Ishikawa (cell line): ENCODE measurements at regions not wholly inside any gene's neighbourhood (a gene's known extent, or its start where the extent isn't known, plus 50 kb on each side); places are given as distances from the start of the nearest gene placed in this dataset.

ENCODE experiments used
- CEBPB ChIP-seq: IDR thresholded peaks from 2 replicates; pipeline ENCODE4 v1.6.1; 2012
- EGR1 ChIP-seq: IDR thresholded peaks from 2 replicates; pipeline ENCODE4 v1.6.1; 2012
- RAD21 ChIP-seq: IDR thresholded peaks from 2 replicates; pipeline ENCODE4 v1.6.1; 2012; ENCODE audit warnings: low read depth
- TAF1 ChIP-seq: IDR thresholded peaks from 2 replicates; pipeline ENCODE4 v1.6.1; 2012; ENCODE audit warnings: low read depth, mild to moderate bottlenecking
- TCF12 ChIP-seq: IDR thresholded peaks from 2 replicates; pipeline ENCODE4 v1.6.1; 2012; ENCODE audit warnings: low read depth
- YY1 ChIP-seq: IDR thresholded peaks from 2 replicates; pipeline ENCODE4 v1.6.1; 2012; ENCODE audit warnings: low read depth
- TF ChIP-seq, protein P1 (sequence below): IDR thresholded peaks from 2 replicates; pipeline ENCODE4 v1.6.1; 2012; ENCODE audit warnings: low read depth, mild to moderate bottlenecking
- TF ChIP-seq, protein P2 (sequence below): IDR thresholded peaks from 2 replicates; pipeline ENCODE4 v1.6.1; 2012

DNA sequence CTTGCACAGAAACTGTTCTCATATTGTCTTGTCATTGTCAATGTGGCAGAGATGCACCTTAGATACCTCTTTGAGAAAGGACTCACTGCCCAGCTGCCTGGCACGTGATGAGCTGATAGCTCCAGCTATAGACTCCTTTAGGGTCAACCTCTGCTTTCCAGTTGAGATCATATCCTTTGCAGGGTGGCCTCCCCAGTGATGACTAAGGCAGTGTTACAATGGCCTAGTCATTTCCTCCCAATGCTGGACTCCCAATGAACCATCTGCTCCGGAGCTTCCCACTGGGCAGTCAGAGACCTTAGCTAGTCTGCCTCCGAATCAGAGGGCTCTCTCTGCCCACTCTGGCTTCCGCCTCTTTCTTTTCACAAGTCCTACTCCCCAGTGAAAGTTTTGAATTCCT is 79.5 kb downstream of the CHRD start:
- no peak for TF ChIP-seq YY1
- no peak for TF ChIP-seq TAF1
- no peak for TF ChIP-seq TCF12
- TF ChIP-seq RAD21: no peak
- TF ChIP-seq, protein P1, sequence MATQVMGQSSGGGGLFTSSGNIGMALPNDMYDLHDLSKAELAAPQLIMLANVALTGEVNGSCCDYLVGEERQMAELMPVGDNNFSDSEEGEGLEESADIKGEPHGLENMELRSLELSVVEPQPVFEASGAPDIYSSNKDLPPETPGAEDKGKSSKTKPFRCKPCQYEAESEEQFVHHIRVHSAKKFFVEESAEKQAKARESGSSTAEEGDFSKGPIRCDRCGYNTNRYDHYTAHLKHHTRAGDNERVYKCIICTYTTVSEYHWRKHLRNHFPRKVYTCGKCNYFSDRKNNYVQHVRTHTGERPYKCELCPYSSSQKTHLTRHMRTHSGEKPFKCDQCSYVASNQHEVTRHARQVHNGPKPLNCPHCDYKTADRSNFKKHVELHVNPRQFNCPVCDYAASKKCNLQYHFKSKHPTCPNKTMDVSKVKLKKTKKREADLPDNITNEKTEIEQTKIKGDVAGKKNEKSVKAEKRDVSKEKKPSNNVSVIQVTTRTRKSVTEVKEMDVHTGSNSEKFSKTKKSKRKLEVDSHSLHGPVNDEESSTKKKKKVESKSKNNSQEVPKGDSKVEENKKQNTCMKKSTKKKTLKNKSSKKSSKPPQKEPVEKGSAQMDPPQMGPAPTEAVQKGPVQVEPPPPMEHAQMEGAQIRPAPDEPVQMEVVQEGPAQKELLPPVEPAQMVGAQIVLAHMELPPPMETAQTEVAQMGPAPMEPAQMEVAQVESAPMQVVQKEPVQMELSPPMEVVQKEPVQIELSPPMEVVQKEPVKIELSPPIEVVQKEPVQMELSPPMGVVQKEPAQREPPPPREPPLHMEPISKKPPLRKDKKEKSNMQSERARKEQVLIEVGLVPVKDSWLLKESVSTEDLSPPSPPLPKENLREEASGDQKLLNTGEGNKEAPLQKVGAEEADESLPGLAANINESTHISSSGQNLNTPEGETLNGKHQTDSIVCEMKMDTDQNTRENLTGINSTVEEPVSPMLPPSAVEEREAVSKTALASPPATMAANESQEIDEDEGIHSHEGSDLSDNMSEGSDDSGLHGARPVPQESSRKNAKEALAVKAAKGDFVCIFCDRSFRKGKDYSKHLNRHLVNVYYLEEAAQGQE: no peak
- TF ChIP-seq EGR1: no peak
- TF ChIP-seq CEBPB: no peak
- TF ChIP-seq, protein P2, sequence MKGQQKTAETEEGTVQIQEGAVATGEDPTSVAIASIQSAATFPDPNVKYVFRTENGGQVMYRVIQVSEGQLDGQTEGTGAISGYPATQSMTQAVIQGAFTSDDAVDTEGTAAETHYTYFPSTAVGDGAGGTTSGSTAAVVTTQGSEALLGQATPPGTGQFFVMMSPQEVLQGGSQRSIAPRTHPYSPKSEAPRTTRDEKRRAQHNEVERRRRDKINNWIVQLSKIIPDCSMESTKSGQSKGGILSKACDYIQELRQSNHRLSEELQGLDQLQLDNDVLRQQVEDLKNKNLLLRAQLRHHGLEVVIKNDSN: no peak
